H1 (cell line): ENCODE measurements at regions not wholly inside any gene's neighbourhood (a gene's known extent, or its start where the extent isn't known, plus 50 kb on each side); places are given as distances from the start of the nearest gene placed in this dataset.

Source experiments
- CBX5 ChIP-seq: fragments of 300-800, 300-1000 bp; sonication (generic); IDR thresholded peaks from 2 replicates; pipeline ENCODE4 v1.7.1; 2016; ENCODE audit warnings: antibody characterized with exemption, low read length, low read depth
- CEBPB ChIP-seq: IDR thresholded peaks from 2 replicates; pipeline ENCODE4 v1.6.1; 2012; ENCODE audit warnings: low read depth, low read length
- CHD7 ChIP-seq: fragments of 300-600 bp; sonication (generic); IDR thresholded peaks from 2 replicates; pipeline ENCODE4 v1.7.1; 2012; ENCODE audit warnings: low read length, moderate library complexity, mild to moderate bottlenecking, inconsistent platforms; ENCODE audit not compliant: insufficient replicate concordance
- HDAC6 ChIP-seq: IDR thresholded peaks from one replicate; pipeline ENCODE4 v1.7.1; 2012; ENCODE audit warnings: low read depth, mild to moderate bottlenecking, inconsistent platforms, low read length, moderate library complexity
- PHF8 ChIP-seq: fragments of 200-600 bp; sonication (generic); conservative IDR thresholded peaks from 2 replicates; pipeline ENCODE4 v1.7.1; 2012; ENCODE audit warnings: low read depth, mild to moderate bottlenecking, inconsistent platforms, low read length, moderate library complexity
- RAD21 ChIP-seq, 2 experiments: IDR thresholded peaks in 1 of 2; conservative IDR thresholded peaks in 1 of 2; 2 replicates each; pipeline ENCODE4 v1.6.1; 2011; ENCODE audit warnings: low read depth in 2 of 2, low read length in 2 of 2, improper control_type of control experiment in 1 of 2, inconsistent platforms in 1 of 2, mild to moderate bottlenecking in 1 of 2, moderate library complexity in 1 of 2
- SAP30 ChIP-seq: fragments of 300-600 bp; sonication (generic); IDR thresholded peaks from 2 replicates; pipeline ENCODE4 v1.7.1; 2012; ENCODE audit warnings: low read length, moderate library complexity, mild to moderate bottlenecking, inconsistent platforms; ENCODE audit not compliant: insufficient read depth, insufficient replicate concordance
- SIN3A ChIP-seq, 2 experiments: IDR thresholded peaks in 1 of 2; conservative IDR thresholded peaks in 1 of 2; 2 replicates each; pipeline ENCODE4 v1.6.1; 2011 to 2012; ENCODE audit warnings: low read length in 2 of 2, improper control_type of control experiment in 1 of 2, low read depth in 1 of 2, mild to moderate bottlenecking in 1 of 2
- ZNF274 ChIP-seq: IDR thresholded peaks from 2 replicates; pipeline ENCODE4 v1.7.0; 2012; ENCODE audit warnings: low read length, borderline replicate concordance; ENCODE audit errors: extremely low read depth

- TF ChIP-seq CHD7: no peak
- TF ChIP-seq CEBPB: no peak
- no peak for TF ChIP-seq HDAC6
- TF ChIP-seq RAD21 (IDR thresholded peaks at IDR 0.05 in 1 of 2, conservative IDR thresholded peaks at IDR 0.05 in 1 of 2; ENCODE audit: low read depth in 2 of 2, low read length in 2 of 2): no peak
- no peak for TF ChIP-seq SAP30
- TF ChIP-seq SIN3A (conservative IDR thresholded peaks at IDR 0.05 in 1 of 2, IDR thresholded peaks at IDR 0.05 in 1 of 2; ENCODE audit: low read depth in 1 of 2, low read length in 2 of 2): no peak
- no peak for TF ChIP-seq CBX5
- TF ChIP-seq PHF8: no peak
- TF ChIP-seq ZNF274: no peak
Measured at GRCh38 chr2:83459456-83459855, 999.6 kb downstream of the SUCLG1 start (continued).
